ENCODE measurements at regions not wholly inside any gene's neighbourhood (a gene's known extent, or its start where the extent isn't known, plus 50 kb on each side); places are given as distances from the start of the nearest gene placed in this dataset.

GRCh38 chr3:150097588-150097890 is 126.8 kb upstream of the PFN2 start:
- no peak for TF ChIP-seq POLR2A (conservative IDR thresholded peaks at IDR 0.05)
- no peak for TF ChIP-seq HDAC6 (IDR thresholded peaks at IDR 0.05; ENCODE audit: low read depth, low read length)
- no peak for TF ChIP-seq E2F5 (CRISPR knock-in tag; IDR thresholded peaks at IDR 0.05)
- no peak for TF ChIP-seq XRCC4 (IDR thresholded peaks at IDR 0.05; ENCODE audit: extremely low read depth, insufficient read depth, insufficient read length)
